Fibroblast of lung (primary cell): ENCODE measurements at regions not wholly inside any gene's neighbourhood (a gene's known extent, or its start where the extent isn't known, plus 50 kb on each side); places are given as distances from the start of the nearest gene placed in this dataset.

Source experiments
- DNase-seq, 2 donors: peaks; one replicate each; pipeline versions ENCODE4 v3.0.0 to v3.0.0-alpha.2; 2010; ENCODE audit warnings: low read depth in 2 of 2
- H2AFZ ChIP-seq: 2 replicates; pipeline ENCODE4 v1.5.1; 2012; ENCODE audit warnings: low read length, control low read depth, inconsistent platforms
- H3K27ac ChIP-seq: 2 replicates; pipeline ENCODE4 v1.5.1; 2011; ENCODE audit warnings: low read length, control low read depth; ENCODE audit not compliant: insufficient read depth
- H3K27me3 ChIP-seq: 2 replicates; pipeline ENCODE4 v1.5.1; 2011; ENCODE audit warnings: mild to moderate bottlenecking, low read length; ENCODE audit not compliant: control insufficient read depth, insufficient read depth
- H3K36me3 ChIP-seq: 2 replicates; pipeline ENCODE4 v1.5.1; 2011; ENCODE audit warnings: low read length; ENCODE audit not compliant: control insufficient read depth, insufficient read depth
- H3K4me1 ChIP-seq: 2 replicates; pipeline ENCODE4 v1.5.1; 2011; ENCODE audit warnings: low read length; ENCODE audit not compliant: control insufficient read depth, insufficient read depth; ENCODE audit errors: extremely low read depth
- H3K4me2 ChIP-seq: 2 replicates; pipeline ENCODE4 v1.5.1; 2011; ENCODE audit warnings: low read length, control low read depth; ENCODE audit not compliant: insufficient read depth; ENCODE audit errors: extremely low read depth
- H3K4me3 ChIP-seq, 4 experiments: fragments of 200-600 bp in 1 of 4; sonication (generic) in 1 of 4; replicated peaks in 1 of 4; 2 replicates each; pipeline ENCODE4 v1.5.1; 2011 to 2016; ENCODE audit warnings: low read length in 4 of 4, low read depth in 3 of 4, mild to moderate bottlenecking in 3 of 4, control low read depth in 2 of 4, inconsistent platforms in 1 of 4, mixed read lengths in 1 of 4; ENCODE audit not compliant: insufficient read depth in 1 of 4; ENCODE audit errors: control extremely low read depth in 1 of 4
- H3K79me2 ChIP-seq: 2 replicates; pipeline ENCODE4 v1.5.1; 2012; ENCODE audit warnings: mild to moderate bottlenecking, low read length, inconsistent platforms; ENCODE audit not compliant: control insufficient read depth, insufficient read depth
- H3K9ac ChIP-seq: 2 replicates; pipeline ENCODE4 v1.5.1; 2011; ENCODE audit warnings: mild to moderate bottlenecking, low read length, control low read depth; ENCODE audit not compliant: insufficient read depth
- H3K9me3 ChIP-seq: 2 replicates; pipeline ENCODE4 v1.5.1; 2012; ENCODE audit warnings: low read depth, low read length; ENCODE audit not compliant: control insufficient read depth, insufficient read depth
- H4K20me1 ChIP-seq: 2 replicates; pipeline ENCODE4 v1.5.1; 2011; ENCODE audit warnings: low read length; ENCODE audit not compliant: control insufficient read depth, insufficient read depth; ENCODE audit errors: extremely low read depth
- CTCF ChIP-seq, 2 donors: IDR thresholded peaks in 1 of 2; conservative IDR thresholded peaks in 1 of 2; 1 replicate in 1 of 2; 2 replicates in 1 of 2; pipeline ENCODE4 v1.5.1; 2011 to 2012; ENCODE audit warnings: low read length in 2 of 2, control low read depth in 1 of 2, inconsistent platforms in 1 of 2, low read depth in 1 of 2, mild to moderate bottlenecking in 1 of 2
- EZH2 ChIP-seq: IDR thresholded peaks from 2 replicates; pipeline ENCODE4 v1.5.1; 2012; ENCODE audit warnings: low read length, control low read depth, mild to moderate bottlenecking; ENCODE audit errors: missing control alignments

DNA sequence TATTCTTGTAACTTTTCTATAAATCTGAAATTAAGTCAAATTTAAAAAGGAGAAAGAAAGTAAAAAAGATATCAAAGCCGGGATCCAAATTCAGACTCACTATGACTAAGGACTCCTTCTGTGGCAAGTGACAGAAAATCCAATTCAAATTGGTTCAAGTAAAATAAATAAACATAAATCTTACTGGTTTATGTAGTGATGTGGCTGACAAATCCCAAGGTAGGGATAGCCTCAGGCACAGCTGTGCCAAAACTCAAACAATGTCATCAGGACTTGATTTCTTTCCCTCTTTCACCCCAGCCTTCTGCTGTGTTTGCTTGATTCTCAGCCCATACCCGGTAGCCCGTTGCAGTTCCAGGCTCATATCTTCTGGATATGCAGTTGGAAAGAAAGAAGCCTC is 284.6 kb downstream of the SP3 start:
- H3K4me3 ChIP-seq = no peak overlapping the region

DNA sequence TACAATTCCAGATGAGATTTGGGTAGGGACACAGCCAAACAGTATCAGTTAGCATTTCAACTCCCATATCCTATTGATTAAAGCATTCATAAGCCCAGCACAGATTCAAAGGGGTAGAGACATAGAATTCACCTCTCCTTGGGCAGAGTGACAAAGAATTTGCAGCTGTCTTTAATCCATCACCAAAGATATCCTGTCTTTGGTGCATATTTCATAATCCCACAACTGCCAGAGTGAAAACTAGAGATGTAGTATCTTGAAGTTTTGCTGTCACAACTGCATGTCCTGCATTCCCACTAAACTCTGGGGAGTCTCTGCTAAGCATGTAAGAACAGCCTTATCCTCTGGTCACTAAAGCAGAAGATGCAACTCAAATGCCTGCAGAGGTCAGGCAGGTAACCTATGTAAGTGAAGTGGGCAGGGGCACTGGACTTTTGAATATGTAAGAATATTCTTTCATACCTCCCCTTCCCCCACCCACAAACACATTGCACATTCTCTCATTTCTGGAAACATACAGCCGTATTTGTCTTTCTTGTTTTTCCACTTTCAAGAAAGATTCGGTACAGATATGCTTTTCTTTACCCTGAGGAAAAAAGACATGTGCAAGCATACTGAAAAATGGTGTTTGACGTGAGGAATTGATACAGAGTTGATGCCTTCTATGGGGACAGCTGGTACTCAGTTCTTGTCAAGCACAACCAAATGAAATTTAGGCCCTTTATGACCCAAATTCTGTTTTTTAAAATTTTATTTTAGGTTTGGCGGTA is 283.1 kb downstream of the SP3 start:
- Histone ChIP-seq H3K4me2 (no peak overlapping the region), H3K4me3 (no peak overlapping the region), H3K4me1 (no peaks in the 10 kb centered on the region), H3K79me2 (no peaks in the 10 kb centered on the region), H3K27ac (no peak overlapping the region), H3K9ac (no peak overlapping the region), H3K36me3 (no peaks in the 10 kb centered on the region), H3K9me3 (no peaks in the 10 kb centered on the region), H2AFZ (no peak overlapping the region), H3K27me3 (peaks cover 4% of the 10 kb centered on the region), H4K20me1 (no peaks in the 10 kb centered on the region)
- DNase-seq = no peak
- TF ChIP-seq EZH2 (no peak), CTCF (conservative IDR thresholded peaks at IDR 0.05 in 1 of 2, IDR thresholded peaks at IDR 0.05 in 1 of 2; ENCODE audit: low read depth in 1 of 2, low read length in 2 of 2) (no peak)

More for the DNA sequence above, 284.6 kb downstream of the SP3 start:
- no peak overlapping the region for H3K4me2 ChIP-seq
- no peaks in the 10 kb centered on the region for H4K20me1 ChIP-seq
- H3K9ac ChIP-seq = no peak overlapping the region
- TF ChIP-seq EZH2 = no peak
- no peak for TF ChIP-seq CTCF (conservative IDR thresholded peaks at IDR 0.05 in 1 of 2, IDR thresholded peaks at IDR 0.05 in 1 of 2; ENCODE audit: low read depth in 1 of 2, low read length in 2 of 2)
- H2AFZ ChIP-seq = no peak overlapping the region
- H3K79me2 ChIP-seq = no peaks in the 10 kb centered on the region
- DNase-seq = no peak
- no peaks in the 10 kb centered on the region for H3K36me3 ChIP-seq
- H3K27ac ChIP-seq = no peak overlapping the region
- no peaks in the 10 kb centered on the region for H3K9me3 ChIP-seq
- H3K4me1 ChIP-seq = no peaks in the 10 kb centered on the region
- peaks cover 2% of the 10 kb centered on the region for H3K27me3 ChIP-seq

DNA sequence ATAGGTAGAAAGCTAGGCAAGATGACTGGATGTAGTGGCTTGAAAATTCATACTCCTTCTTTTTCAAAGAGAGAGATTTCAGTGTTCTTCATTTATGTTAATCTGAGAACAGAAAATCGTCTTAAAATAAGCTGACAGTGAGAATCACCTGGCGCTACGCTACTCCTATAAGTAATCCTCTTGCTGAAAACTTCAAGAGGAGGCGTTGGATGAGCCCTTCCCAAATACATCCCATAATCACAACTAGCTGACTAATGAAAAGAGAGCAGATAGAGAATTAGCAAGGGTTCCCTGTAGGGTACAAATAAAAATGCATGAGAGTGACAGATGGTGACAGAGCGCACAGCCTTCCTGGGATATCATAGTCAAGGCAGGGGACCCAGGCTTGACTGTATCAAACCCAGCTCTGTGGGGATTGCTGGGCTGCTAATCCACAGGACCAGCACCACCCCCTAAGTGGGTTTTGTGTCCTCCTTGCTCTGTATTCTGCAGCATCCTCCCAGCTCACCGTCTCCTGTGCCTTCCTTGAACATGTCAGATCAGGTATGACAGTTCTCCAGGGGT is 280.2 kb downstream of the SP3 start:
- no peak overlapping the region for H3K9ac ChIP-seq
- no peaks in the 10 kb centered on the region for H4K20me1 ChIP-seq
- peaks cover 4% of the 10 kb centered on the region for H3K27me3 ChIP-seq
- no peaks in the 10 kb centered on the region for H3K36me3 ChIP-seq
- H3K4me2 ChIP-seq = no peak overlapping the region
- H3K4me3 ChIP-seq = no peak overlapping the region
- H3K27ac ChIP-seq = no peak overlapping the region
- no peak overlapping the region for H2AFZ ChIP-seq
- H3K4me1 ChIP-seq = no peaks in the 10 kb centered on the region
- no peaks in the 10 kb centered on the region for H3K9me3 ChIP-seq
- TF ChIP-seq CTCF (conservative IDR thresholded peaks at IDR 0.05 in 1 of 2, IDR thresholded peaks at IDR 0.05 in 1 of 2; ENCODE audit: low read depth in 1 of 2, low read length in 2 of 2) (no peak), EZH2 (no peak)
- no peaks in the 10 kb centered on the region for H3K79me2 ChIP-seq
- DNase-seq = no peak
